ENCODE measurements at regions not wholly inside any gene's neighbourhood (a gene's known extent, or its start where the extent isn't known, plus 50 kb on each side); places are given as distances from the start of the nearest gene placed in this dataset.

GRCh38 chr15:62439543-62440016 is 274.5 kb upstream of the C2CD4B start:
- POLR2A ChIA-PET = no interaction called here
- TF ChIP-seq EZH2 (IDR thresholded peaks at IDR 0.05; ENCODE audit: borderline replicate concordance, insufficient read depth, low read depth, low read length, poor library complexity, severe bottlenecking) = no peak
- TF ChIP-seq, protein P1, sequence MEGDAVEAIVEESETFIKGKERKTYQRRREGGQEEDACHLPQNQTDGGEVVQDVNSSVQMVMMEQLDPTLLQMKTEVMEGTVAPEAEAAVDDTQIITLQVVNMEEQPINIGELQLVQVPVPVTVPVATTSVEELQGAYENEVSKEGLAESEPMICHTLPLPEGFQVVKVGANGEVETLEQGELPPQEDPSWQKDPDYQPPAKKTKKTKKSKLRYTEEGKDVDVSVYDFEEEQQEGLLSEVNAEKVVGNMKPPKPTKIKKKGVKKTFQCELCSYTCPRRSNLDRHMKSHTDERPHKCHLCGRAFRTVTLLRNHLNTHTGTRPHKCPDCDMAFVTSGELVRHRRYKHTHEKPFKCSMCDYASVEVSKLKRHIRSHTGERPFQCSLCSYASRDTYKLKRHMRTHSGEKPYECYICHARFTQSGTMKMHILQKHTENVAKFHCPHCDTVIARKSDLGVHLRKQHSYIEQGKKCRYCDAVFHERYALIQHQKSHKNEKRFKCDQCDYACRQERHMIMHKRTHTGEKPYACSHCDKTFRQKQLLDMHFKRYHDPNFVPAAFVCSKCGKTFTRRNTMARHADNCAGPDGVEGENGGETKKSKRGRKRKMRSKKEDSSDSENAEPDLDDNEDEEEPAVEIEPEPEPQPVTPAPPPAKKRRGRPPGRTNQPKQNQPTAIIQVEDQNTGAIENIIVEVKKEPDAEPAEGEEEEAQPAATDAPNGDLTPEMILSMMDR (IDR thresholded peaks at IDR 0.05) = no peak
- Histone ChIP-seq H3K4me1 (ENCODE audit: control insufficient read depth in 2 of 2, insufficient read depth in 2 of 2, low read length in 2 of 2) (no peaks in the 10 kb centered on the region), H3K9me3 (ENCODE audit: control extremely low read depth in 1 of 3, control insufficient read depth in 2 of 3, insufficient read depth in 1 of 3, low read length in 2 of 3) (no peaks in the 10 kb centered on the region), H3K27me3 (replicated peaks in 1 of 4; ENCODE audit: control extremely low read depth in 1 of 4, control insufficient read depth in 3 of 4, insufficient read depth in 4 of 4, low read length in 3 of 4) (no peaks in the 10 kb centered on the region), H3K4me2 (replicated peaks; ENCODE audit: low read depth, low read length, poor library complexity, severe bottlenecking) (no peak overlapping the region), H3K27ac (ENCODE audit: low read length in 2 of 2) (no peak overlapping the region), H3K36me3 (replicated peaks in 1 of 2; ENCODE audit: control extremely low read depth in 1 of 2, control insufficient read depth in 1 of 2, extremely low read depth in 1 of 2, insufficient read depth in 2 of 2, low read length in 1 of 2) (no peaks in the 10 kb centered on the region), H3K4me3 (ENCODE audit: control extremely low read depth in 1 of 5, extremely low read depth in 1 of 5, insufficient read depth in 1 of 5, low read depth in 2 of 5, low read length in 4 of 5) (no peak overlapping the region), H2AFZ (ENCODE audit: insufficient read depth, low read depth, low read length, poor library complexity, severe bottlenecking) (no peak overlapping the region), H4K20me1 (ENCODE audit: control insufficient read depth, insufficient read depth, low read length, poor library complexity, severe bottlenecking) (no peaks in the 10 kb centered on the region), H3K79me2 (ENCODE audit: control insufficient read depth, insufficient read depth, low read length) (no peaks in the 10 kb centered on the region), H3K9ac (ENCODE audit: low read length) (no peak overlapping the region)
- no peak for DNase-seq
- H3K27ac Mint-ChIP-seq = no peak overlapping the region
- WGBS (ENCODE audit: insufficient coverage) = 91% methylated on average over 5 of the region's 5 CpGs
- intact Hi-C loops (cut with micrococcal nuclease) = no loop called here
- H3K9me3 Mint-ChIP-seq (ENCODE audit: insufficient read depth) = no peaks in the 10 kb centered on the region
- H3K4me1 Mint-ChIP-seq = no peaks in the 10 kb centered on the region
- H3K27me3 Mint-ChIP-seq = no peaks in the 10 kb centered on the region
- no peak overlapping the region for H3K4me3 Mint-ChIP-seq
- no peak for ATAC-seq (ENCODE audit: low read depth)
- CTCF ChIA-PET = no interaction called here

GRCh38 chr15:62440362-62441105 is 275.4 kb upstream of the C2CD4B start:
- Mint-ChIP-seq H3K27me3 (no peaks in the 10 kb centered on the region), H3K9me3 (ENCODE audit: insufficient read depth) (no peaks in the 10 kb centered on the region), H3K27ac (no peak overlapping the region), H3K4me3 (no peak overlapping the region), H3K4me1 (no peaks in the 10 kb centered on the region)
- no peaks in the 10 kb centered on the region for H3K36me3 ChIP-seq (replicated peaks in 1 of 2; ENCODE audit: control extremely low read depth in 1 of 2, control insufficient read depth in 1 of 2, extremely low read depth in 1 of 2, insufficient read depth in 2 of 2, low read length in 1 of 2)
- no peak overlapping the region for H3K4me2 ChIP-seq (replicated peaks; ENCODE audit: low read depth, low read length, poor library complexity, severe bottlenecking)
- no peak for TF ChIP-seq EZH2 (IDR thresholded peaks at IDR 0.05; ENCODE audit: borderline replicate concordance, insufficient read depth, low read depth, low read length, poor library complexity, severe bottlenecking)
- TF ChIP-seq, protein P1 (IDR thresholded peaks at IDR 0.05) = no peak
- DNase-seq (no peak), ATAC-seq (ENCODE audit: low read depth) (no peak)
- no peak overlapping the region for H3K9ac ChIP-seq (ENCODE audit: low read length)
- ChIA-PET POLR2A (no interaction called here), CTCF (no interaction called here)
- no peak overlapping the region for H3K27ac ChIP-seq (ENCODE audit: low read length in 2 of 2)
- WGBS (ENCODE audit: insufficient coverage) = 97% methylated on average over 9 of the region's 11 CpGs
- no peaks in the 10 kb centered on the region for H3K4me1 ChIP-seq (ENCODE audit: control insufficient read depth in 2 of 2, insufficient read depth in 2 of 2, low read length in 2 of 2)
- H3K9me3 ChIP-seq (ENCODE audit: control extremely low read depth in 1 of 3, control insufficient read depth in 2 of 3, insufficient read depth in 1 of 3, low read length in 2 of 3) = no peaks in the 10 kb centered on the region
- no peak overlapping the region for H2AFZ ChIP-seq (ENCODE audit: insufficient read depth, low read depth, low read length, poor library complexity, severe bottlenecking)
- no peaks in the 10 kb centered on the region for H4K20me1 ChIP-seq (ENCODE audit: control insufficient read depth, insufficient read depth, low read length, poor library complexity, severe bottlenecking)
- intact Hi-C loops (cut with micrococcal nuclease) = no loop called here
- no peaks in the 10 kb centered on the region for H3K79me2 ChIP-seq (ENCODE audit: control insufficient read depth, insufficient read depth, low read length)
- no peaks in the 10 kb centered on the region for H3K27me3 ChIP-seq (replicated peaks in 1 of 4; ENCODE audit: control extremely low read depth in 1 of 4, control insufficient read depth in 3 of 4, insufficient read depth in 4 of 4, low read length in 3 of 4)
- H3K4me3 ChIP-seq (ENCODE audit: control extremely low read depth in 1 of 5, extremely low read depth in 1 of 5, insufficient read depth in 1 of 5, low read depth in 2 of 5, low read length in 4 of 5) = no peak overlapping the region

Measured in B cell (primary cell).